PC-3 (cell line): ENCODE measurements at regions not wholly inside any gene's neighbourhood (a gene's known extent, or its start where the extent isn't known, plus 50 kb on each side); places are given as distances from the start of the nearest gene placed in this dataset.

Experiments
- CTCF ChIP-seq: fragments of 300-600 bp; sonication (generic); conservative IDR thresholded peaks from 2 replicates; pipeline ENCODE4 v1.5.1; 2017; ENCODE audit warnings: antibody characterized with exemption, low read depth, mild to moderate bottlenecking, low read length
- EZH2 ChIP-seq: fragments of 300-600 bp; sonication (generic); IDR thresholded peaks from one replicate; pipeline ENCODE4 v1.6.1; 2017; ENCODE audit warnings: antibody characterized with exemption, mild to moderate bottlenecking, low read length; ENCODE audit not compliant: unreplicated experiment
- EZH2phosphoT487 ChIP-seq: fragments of 300-600 bp; sonication (generic); IDR thresholded peaks from 2 replicates; pipeline ENCODE4 v1.6.1; 2018; ENCODE audit warnings: mild to moderate bottlenecking, antibody characterized with exemption, low read length, borderline replicate concordance

- TF ChIP-seq EZH2 = no peak
- no peak for TF ChIP-seq EZH2phosphoT487
- TF ChIP-seq CTCF = no peak
Observed at GRCh38 chr16:7820816-7821215, 488.2 kb downstream of the RBFOX1 start.
